OCI-LY1 (cell line): ENCODE measurements at regions not wholly inside any gene's neighbourhood (a gene's known extent, or its start where the extent isn't known, plus 50 kb on each side); places are given as distances from the start of the nearest gene placed in this dataset.

ENCODE experiments used
- H2AFZ ChIP-seq: fragments of 200-600 bp; sonication (generic), shearing (Covaris generic); 2 replicates; pipeline ENCODE4 v1.6.0; 2014; ENCODE audit warnings: antibody characterized with exemption, mild to moderate bottlenecking, low read length
- H3F3A ChIP-seq: fragments of 200-600 bp; sonication (generic), shearing (Covaris generic); 2 replicates; pipeline ENCODE4 v1.6.0; 2014; ENCODE audit warnings: mild to moderate bottlenecking, antibody characterized with exemption, low read length, moderate library complexity; ENCODE audit not compliant: insufficient read depth
- H3K27ac ChIP-seq: fragments of 200-600 bp; sonication (generic); 2 replicates; pipeline ENCODE4 v1.5.1; 2014; ENCODE audit warnings: low read length, mixed run types, mild to moderate bottlenecking, low read depth; ENCODE audit not compliant: poor library complexity, severe bottlenecking
- H3K27me3 ChIP-seq: fragments of 200-600 bp; sonication (generic); 2 replicates; pipeline ENCODE4 v1.6.0; 2014; ENCODE audit warnings: antibody characterized with exemption, mild to moderate bottlenecking, low read length, moderate library complexity; ENCODE audit not compliant: insufficient read depth
- H3K36me3 ChIP-seq: fragments of 200-600 bp; sonication (generic); 2 replicates; pipeline ENCODE4 v1.6.1; 2014; ENCODE audit warnings: mild to moderate bottlenecking, antibody characterized with exemption, low read length, moderate library complexity, mixed read lengths; ENCODE audit not compliant: insufficient read depth
- H3K4me1 ChIP-seq: fragments of 200-600 bp; sonication (generic); 2 replicates; pipeline ENCODE4 v1.5.1; 2014; ENCODE audit warnings: mild to moderate bottlenecking, low read length, moderate library complexity; ENCODE audit not compliant: insufficient read depth, severe bottlenecking
- H3K4me2 ChIP-seq: fragments of 200-600 bp; sonication (generic), shearing (Covaris generic); 2 replicates; pipeline ENCODE4 v1.6.1; 2014; ENCODE audit warnings: low read length
- H3K4me3 ChIP-seq: fragments of 200-600 bp; sonication (generic); 2 replicates; pipeline ENCODE4 v1.5.1; 2014; ENCODE audit warnings: low read length, low read depth, mild to moderate bottlenecking, mixed read lengths; ENCODE audit not compliant: poor library complexity, severe bottlenecking
- H3K79me2 ChIP-seq: fragments of 200-600 bp; shearing (Covaris generic); 2 replicates; pipeline ENCODE4 v1.6.1; 2016; ENCODE audit warnings: mixed run types, low read length, mixed read lengths; ENCODE audit not compliant: insufficient read depth
- H3K9ac ChIP-seq: fragments of 200-600 bp; sonication (generic), shearing (Covaris generic); 2 replicates; pipeline ENCODE4 v1.6.1; 2014; ENCODE audit warnings: mild to moderate bottlenecking, low read length, mixed read lengths
- H3K9me2 ChIP-seq: fragments of 200-600 bp; sonication (generic), shearing (Covaris generic); 2 replicates; pipeline ENCODE4 v1.6.1; 2014; ENCODE audit warnings: low read depth, mild to moderate bottlenecking, low read length, mixed read lengths
- H3K9me3 ChIP-seq: fragments of 200-600 bp; shearing (Covaris generic); 2 replicates; pipeline ENCODE4 v1.6.1; 2014; ENCODE audit warnings: low read length, mixed read lengths
- H4K20me1 ChIP-seq: fragments of 200-600 bp; sonication (generic), shearing (Covaris generic); 2 replicates; pipeline ENCODE4 v1.6.0; 2016; ENCODE audit warnings: mild to moderate bottlenecking, low read length; ENCODE audit not compliant: insufficient read depth
- CTCF ChIP-seq: fragments of 200-600 bp; sonication (generic), shearing (Covaris generic); IDR thresholded peaks from 2 replicates; pipeline ENCODE4 v1.5.1; 2017; ENCODE audit warnings: mild to moderate bottlenecking, antibody characterized with exemption, low read length, moderate library complexity, mixed read lengths
- EZH2 ChIP-seq: fragments of 200-600 bp; sonication (generic), shearing (Covaris generic); IDR thresholded peaks from 2 replicates; pipeline ENCODE4 v1.8.0; 2017; ENCODE audit warnings: borderline replicate concordance, mixed run types, mild to moderate bottlenecking, antibody characterized with exemption, low read length, moderate library complexity, mixed read lengths

- Histone ChIP-seq H3K79me2 (no peaks in the 10 kb centered on the region), H2AFZ (no peak overlapping the region), H3K9me3 (no peaks in the 10 kb centered on the region), H3K27ac (no peak overlapping the region), H3K9ac (no peak overlapping the region), H3K27me3 (no peaks in the 10 kb centered on the region; the same call in 1 of the 2 replicates), H3K4me1 (no peaks in the 10 kb centered on the region), H3F3A (no peaks in the 10 kb centered on the region), H4K20me1 (no peaks in the 10 kb centered on the region), H3K36me3 (no peaks in the 10 kb centered on the region), H3K4me3 (no peak overlapping the region), H3K4me2 (no peak overlapping the region), H3K9me2 (no peaks in the 10 kb centered on the region)
- no peak for TF ChIP-seq CTCF
- no peak for TF ChIP-seq EZH2
These were observed 401.9 kb downstream of the ZSWIM6 start for GRCh38 chr5:61734001-61734400.

- H3K9me2 ChIP-seq: no peaks in the 10 kb centered on the region
- no peak overlapping the region for H3K4me3 ChIP-seq
- H3K36me3 ChIP-seq: no peaks in the 10 kb centered on the region
- H3K9me3 ChIP-seq: no peaks in the 10 kb centered on the region
- H3K27me3 ChIP-seq: no peaks in the 10 kb centered on the region; the same call in 1 of the 2 replicates
- no peaks in the 10 kb centered on the region for H4K20me1 ChIP-seq
- H3K4me1 ChIP-seq: no peaks in the 10 kb centered on the region
- H3F3A ChIP-seq: no peaks in the 10 kb centered on the region
- TF ChIP-seq EZH2: no peak
- no peak overlapping the region for H2AFZ ChIP-seq
- no peaks in the 10 kb centered on the region for H3K79me2 ChIP-seq
- H3K9ac ChIP-seq: no peak overlapping the region
- no peak overlapping the region for H3K4me2 ChIP-seq
- H3K27ac ChIP-seq: no peak overlapping the region
These were observed 402.9 kb downstream of the ZSWIM6 start for GRCh38 chr5:61734966-61735365.

- Histone ChIP-seq H3K27me3 (no peaks in the 10 kb centered on the region), H3K27ac (no peak overlapping the region), H4K20me1 (no peaks in the 10 kb centered on the region), H3K79me2 (no peaks in the 10 kb centered on the region), H3K4me2 (no peak overlapping the region), H3K9me2 (no peaks in the 10 kb centered on the region), H3K9me3 (no peaks in the 10 kb centered on the region), H3K4me3 (no peak overlapping the region), H3K4me1 (no peaks in the 10 kb centered on the region), H3K36me3 (no peaks in the 10 kb centered on the region), H3F3A (no peaks in the 10 kb centered on the region), H3K9ac (no peak overlapping the region), H2AFZ (no peak overlapping the region)
- TF ChIP-seq EZH2 (no peak), CTCF (no peak)
These were observed 403.5 kb downstream of the ZSWIM6 start for GRCh38 chr5:61735531-61735930.

GRCh38 chr5:61735995-61736394, 403.9 kb downstream of the ZSWIM6 start:
- H3K4me1 ChIP-seq: no peaks in the 10 kb centered on the region
- H3K9ac ChIP-seq: no peak overlapping the region
- no peak overlapping the region for H2AFZ ChIP-seq
- H3K4me2 ChIP-seq: no peak overlapping the region
- H3K79me2 ChIP-seq: no peaks in the 10 kb centered on the region
- H3K36me3 ChIP-seq: no peaks in the 10 kb centered on the region
- no peaks in the 10 kb centered on the region for H3K9me3 ChIP-seq
- H3K27ac ChIP-seq: no peak overlapping the region
- no peaks in the 10 kb centered on the region for H3F3A ChIP-seq
- H3K4me3 ChIP-seq: no peak overlapping the region
- no peaks in the 10 kb centered on the region for H3K9me2 ChIP-seq
- H3K27me3 ChIP-seq: no peaks in the 10 kb centered on the region
- no peak for TF ChIP-seq CTCF
- TF ChIP-seq EZH2: no peak
- no peaks in the 10 kb centered on the region for H4K20me1 ChIP-seq
